ENCODE measurements at regions not wholly inside any gene's neighbourhood (a gene's known extent, or its start where the extent isn't known, plus 50 kb on each side); places are given as distances from the start of the nearest gene placed in this dataset.
"Not testable (repeated sequence)": the region's sequence is repeated elsewhere in the genome, so short reads cannot be mapped to it uniquely, and the experiment has no call there.

GRCh38 chr4:183044924-183045640 is 54.0 kb upstream of the WWC2 start:
- not testable (repeated sequence) for DNase-seq

- no peak for DNase-seq
These were observed 60.6 kb upstream of the WWC2 start for GRCh38 chr4:183038436-183038835.

DNA sequence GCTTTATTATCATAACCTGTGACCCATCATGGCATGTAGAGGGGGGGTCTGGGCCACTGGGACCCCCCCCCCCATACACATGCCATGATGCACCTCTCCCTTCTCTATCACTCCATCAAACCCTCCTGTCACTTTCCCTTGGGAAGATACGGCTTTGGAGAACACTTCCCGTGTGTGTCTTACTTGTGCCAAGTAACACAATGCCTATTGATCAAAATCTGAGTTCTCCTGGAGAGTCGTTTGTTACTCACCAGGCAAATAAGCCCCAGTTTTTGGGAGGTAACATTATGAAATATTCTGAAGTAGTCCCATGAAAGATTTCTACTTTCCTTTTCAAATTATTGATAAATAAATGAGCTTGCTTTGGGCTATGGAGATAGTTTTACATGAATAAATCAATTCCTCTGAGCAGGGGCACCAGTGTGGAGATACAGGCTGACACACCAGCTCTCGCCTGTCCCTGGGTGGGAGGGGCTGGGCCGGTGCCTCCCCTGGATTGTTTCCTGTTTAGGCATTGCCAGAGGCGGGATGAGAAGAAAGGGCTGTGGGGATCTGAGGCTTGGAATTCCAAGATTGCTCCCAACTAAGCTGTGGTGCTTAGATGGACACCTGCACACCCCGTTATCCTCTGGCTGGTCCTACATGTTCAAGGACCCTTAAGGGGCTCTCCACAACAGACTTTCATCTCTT is 63.2 kb upstream of the WWC2 start:
- no peak for DNase-seq

- DNase-seq, result no peak
These were observed 63.8 kb upstream of the WWC2 start for GRCh38 chr4:183035256-183035655.

- DNase-seq, result no peak
These were observed 68.2 kb upstream of the WWC2 start for GRCh38 chr4:183030823-183031222.

GRCh38 chr4:183030309-183030708 is 68.7 kb upstream of the WWC2 start:
- DNase-seq, result no peak

- DNase-seq, result no peak
These were observed 69.7 kb upstream of the WWC2 start for GRCh38 chr4:183029365-183029764.

GRCh38 chr4:183026701-183027100 is 72.4 kb upstream of the WWC2 start:
- no peak for DNase-seq

DNA sequence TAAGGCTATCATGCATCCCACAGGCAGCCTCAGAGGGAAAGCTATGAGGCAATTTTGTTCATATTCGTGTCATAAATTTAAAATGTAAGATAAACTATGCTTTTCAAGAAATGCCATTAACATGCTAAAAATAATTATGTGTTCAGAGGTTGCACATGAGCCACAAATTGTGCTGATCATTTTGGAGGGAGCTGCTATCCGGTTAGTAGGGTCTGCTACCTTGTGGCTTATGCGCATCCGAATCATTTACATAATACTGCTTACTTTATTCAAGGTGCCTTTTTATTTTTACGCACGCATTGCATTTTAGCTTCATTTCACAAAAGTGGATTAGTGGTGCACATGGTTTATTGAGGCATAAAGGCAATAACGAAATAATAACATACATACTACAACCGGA is 76.4 kb upstream of the WWC2 start:
- DNase-seq, result no peak

DNA sequence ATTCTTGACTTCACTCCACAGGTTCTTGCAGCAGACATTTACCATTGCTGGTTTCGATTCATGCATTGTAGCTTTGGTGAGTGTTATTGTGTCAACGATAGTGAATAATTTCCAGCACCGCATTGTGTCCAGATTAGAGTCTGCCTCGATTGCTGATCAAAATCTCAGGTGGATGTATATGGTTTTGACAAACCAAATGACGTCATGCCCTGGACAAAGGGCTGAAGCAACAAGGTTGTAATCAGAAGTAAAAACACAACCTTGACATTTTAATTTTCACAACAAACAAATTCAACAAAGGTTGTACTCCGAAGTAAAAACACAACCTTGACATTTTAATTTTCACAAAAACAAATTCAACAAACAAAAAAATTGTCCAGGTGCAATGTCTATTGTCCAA is 81.1 kb upstream of the WWC2 start:
- DNase-seq, result no peak

- no peak for DNase-seq
These were observed 84.5 kb upstream of the WWC2 start for GRCh38 chr4:183014361-183015084.

GRCh38 chr4:183013730-183014002 is 85.4 kb upstream of the WWC2 start:
- DNase-seq, result no peak

DNA sequence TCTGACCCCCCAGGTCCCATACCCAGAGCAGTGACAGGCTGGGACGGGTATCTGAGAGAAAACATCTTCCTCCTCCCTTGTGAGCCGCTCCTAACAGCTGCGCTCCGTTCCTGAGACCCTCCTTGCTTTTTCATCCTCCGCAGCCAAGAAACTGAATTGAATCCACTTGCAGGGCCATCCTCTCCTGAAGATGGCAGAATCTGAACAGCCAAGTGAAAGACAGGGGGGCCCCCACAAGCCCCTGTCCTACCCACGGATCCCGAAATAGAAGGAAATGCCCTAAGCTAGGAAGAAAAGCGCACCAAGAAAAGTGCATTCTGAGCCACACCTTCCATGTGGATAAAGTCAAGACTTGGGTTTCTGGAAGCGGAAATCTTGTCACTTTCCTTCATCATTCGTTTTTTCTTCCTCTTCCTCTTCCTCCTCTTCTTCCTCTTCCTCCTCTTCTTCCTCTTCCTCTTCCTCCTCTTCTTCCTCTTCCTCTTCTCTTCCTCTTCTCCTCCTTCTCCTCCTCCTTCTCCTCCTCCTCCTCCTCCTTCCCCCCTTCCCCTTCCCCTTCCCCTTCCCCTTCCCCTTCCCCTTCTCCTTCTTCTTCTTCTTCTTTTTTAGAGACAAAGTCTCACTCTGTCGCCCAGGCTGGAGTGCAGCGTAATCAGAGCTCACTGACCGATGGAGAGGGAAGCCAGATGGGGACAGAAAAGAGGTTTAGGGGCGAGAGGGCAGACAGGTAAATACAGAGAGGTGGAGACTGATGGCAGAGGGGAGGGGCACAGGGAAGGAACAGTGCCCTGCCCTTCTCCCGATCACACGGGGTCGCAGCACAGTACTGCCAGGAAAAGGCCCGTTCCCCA is 86.0 kb upstream of the WWC2 start:
- DNase-seq, result no peak

DNA sequence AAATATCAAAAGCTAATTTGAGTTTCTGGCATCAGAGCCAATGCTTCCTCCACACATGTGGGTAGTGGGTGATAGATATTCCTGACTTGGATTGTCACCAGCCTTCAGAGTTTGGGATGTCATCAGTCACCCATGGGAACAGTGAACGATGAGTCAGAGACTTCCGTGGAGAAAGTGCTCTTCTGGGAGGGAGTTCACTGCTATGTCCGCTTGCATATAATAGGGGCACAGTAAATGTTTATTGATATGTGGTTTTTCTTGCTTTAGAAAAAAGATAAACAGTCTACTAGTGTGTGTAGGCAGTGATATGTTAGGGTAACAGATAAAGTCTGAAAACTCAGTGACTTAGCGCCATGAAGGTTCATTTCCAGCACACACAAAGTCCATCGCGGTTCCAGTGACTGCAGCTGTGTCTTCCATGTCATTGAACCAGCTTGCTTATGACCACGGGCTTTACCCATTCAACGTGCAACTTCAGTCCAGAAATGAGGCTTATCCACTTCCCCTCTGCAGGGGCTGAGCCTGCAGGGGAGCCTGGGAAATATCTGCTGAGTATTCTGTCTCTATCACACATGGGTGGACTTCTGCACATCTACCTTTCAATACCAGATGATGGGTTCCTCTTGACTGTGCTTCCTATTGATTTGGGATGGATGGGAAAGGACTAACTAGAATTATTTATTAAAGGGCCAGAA is 87.7 kb upstream of the WWC2 start:
- DNase-seq, result no peak

DNA sequence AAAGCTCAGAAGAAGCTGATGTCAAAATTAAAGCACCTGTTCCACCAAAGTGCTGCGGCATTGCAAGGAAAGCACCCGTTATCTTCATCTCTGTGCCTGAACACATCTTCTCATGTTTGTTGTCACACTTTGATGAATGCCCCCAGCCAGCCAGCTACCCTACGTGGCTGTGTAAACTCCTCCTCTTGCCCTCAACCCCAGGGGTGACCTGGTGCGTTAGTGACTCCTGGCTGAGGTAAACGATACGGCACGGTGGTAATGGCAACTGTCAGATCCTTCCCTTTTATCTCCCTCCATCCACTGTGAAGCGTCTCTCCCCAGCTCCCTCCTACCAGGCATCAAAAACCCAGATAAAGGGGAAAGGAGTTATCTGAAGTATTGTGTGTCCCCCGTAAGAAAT is 90.6 kb upstream of the WWC2 start:
- no peak for DNase-seq

DNA sequence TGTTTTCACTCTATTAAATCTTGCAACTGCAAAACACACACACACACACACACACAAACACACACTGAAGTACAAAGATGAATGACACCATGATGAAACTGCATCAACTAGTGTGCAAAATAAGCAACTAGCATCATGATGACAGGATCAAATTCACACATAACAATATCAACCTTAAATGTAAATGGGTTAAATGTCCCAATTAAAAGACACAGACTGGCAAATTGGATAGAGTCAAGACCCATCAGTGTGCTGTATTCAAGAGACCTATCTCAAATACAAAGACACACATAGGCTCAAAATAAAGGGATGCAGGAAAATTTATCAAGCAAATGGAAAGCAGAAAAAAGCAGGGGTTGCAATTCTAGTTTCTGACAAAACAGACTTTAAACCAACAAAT is 87.2 kb upstream of the DCTD start:
- DNase-seq, result not testable (repeated sequence)

DNA sequence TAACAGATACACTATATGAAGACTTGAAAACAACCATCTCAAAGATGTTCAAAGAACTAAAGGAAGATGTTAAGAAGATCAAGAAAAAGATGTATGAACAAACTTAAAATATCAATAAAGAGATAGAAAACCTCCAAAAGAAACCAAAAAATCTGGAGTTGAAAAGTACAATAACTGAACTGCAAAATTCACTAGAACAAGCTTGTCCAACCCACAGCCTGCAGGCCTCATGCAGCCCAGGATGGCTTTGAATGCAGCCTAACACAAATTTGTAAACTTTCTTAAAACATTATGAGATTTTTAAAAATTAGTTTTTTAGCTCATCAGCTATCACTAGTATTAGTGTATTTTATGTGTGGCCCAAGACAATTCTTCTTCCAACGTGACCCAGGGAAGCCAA is 77.0 kb upstream of the DCTD start:
- no peak for DNase-seq

DNA sequence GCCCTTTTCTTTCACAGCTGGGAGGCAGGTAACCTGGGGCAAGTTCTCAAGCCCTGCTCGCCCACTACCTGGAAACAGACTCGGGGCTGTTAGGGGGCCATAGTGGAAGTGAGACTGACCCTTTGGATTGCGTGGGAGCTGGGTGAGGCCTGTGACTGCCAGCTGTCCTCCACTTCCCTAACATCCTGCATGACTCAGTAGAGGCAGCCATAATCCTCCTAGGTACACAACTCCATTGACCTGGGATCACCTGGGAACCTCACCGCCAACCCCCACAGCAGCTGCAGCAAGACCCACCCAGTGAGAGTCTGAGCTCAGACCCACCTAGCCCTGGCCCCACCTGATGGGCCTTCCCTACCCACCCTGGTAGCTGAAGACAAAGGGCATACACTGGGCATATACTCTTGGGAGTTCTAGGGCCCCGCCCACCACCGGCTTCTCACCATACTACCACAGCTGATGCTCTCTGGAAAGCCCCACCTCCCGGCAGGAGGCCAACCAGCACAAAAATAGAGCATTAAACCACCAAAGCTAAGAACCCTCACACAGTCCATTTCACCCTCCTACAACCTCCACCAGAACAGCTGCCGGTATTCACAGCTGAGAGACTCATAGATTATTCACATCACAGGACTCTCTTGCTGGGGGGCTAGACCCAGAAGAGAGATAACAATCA is 61.1 kb upstream of the DCTD start:
- no peak for DNase-seq

DNA sequence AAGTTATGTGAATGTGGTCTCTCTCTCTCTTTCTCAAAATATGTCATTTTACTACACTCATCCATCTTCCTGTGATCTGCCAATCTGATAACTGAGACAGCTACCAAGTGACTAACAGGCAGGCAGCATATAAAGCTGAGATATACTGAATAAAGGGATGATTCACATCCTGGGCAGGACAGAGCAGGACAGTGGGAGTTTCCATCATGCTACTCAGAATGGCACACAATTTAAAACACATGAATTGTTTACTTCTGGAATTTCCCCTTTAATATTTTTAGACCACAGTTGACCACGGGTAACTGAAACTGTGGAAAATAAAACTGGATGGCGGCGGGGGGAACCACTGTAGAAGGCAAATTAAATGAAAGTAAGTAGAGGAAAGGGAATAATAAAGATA is 58.6 kb upstream of the DCTD start:
- peak in 1 of 2 donors; percentile 87 for DNase-seq

GRCh38 chr4:182973941-182974340 is 56.8 kb upstream of the DCTD start:
- no peak for DNase-seq

DNA sequence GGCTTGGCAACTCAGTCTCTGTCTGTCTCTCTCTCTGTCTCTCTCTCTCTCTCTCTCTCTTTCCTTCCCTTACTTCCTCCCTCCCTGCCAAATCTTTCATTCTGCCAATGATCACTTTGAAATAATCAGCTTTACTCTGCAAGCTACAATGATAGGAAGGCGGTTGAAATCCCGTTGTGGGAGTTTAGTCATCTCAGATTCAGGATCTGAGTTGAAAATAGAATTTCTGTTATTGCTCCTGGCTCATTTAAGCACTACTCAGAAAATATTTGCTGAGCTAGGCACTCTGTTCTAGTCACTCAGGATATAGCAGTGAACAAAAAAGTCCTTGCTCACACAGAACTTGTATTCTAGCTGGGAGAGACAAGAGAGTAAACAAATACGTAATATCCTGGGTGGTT is 56.3 kb upstream of the DCTD start:
- no peak for DNase-seq

- no peak for DNase-seq
These were observed 54.5 kb upstream of the DCTD start for GRCh38 chr4:182971702-182972101.

Measured in bone marrow (tissue), 2 donors.